NT2/D1 (cell line): ENCODE measurements at regions not wholly inside any gene's neighbourhood (a gene's known extent, or its start where the extent isn't known, plus 50 kb on each side); places are given as distances from the start of the nearest gene placed in this dataset.

Experiments used
- SUZ12 ChIP-seq: IDR thresholded peaks from 2 replicates; pipeline ENCODE4 v1.6.1; 2011; ENCODE audit not compliant: insufficient read length, insufficient read depth; ENCODE audit errors: extremely low read depth
- YY1 ChIP-seq: IDR thresholded peaks from 2 replicates; pipeline ENCODE4 v1.6.1; 2011; ENCODE audit not compliant: insufficient read length, insufficient read depth
- ZNF274 ChIP-seq: IDR thresholded peaks from 2 replicates; pipeline ENCODE4 v1.6.1; 2011; ENCODE audit warnings: mild to moderate bottlenecking, low read depth, low read length

- TF ChIP-seq ZNF274 (no peak), SUZ12 (no peak), YY1 (no peak)
Measured at GRCh38 chr17:77757561-77757898, 201.0 kb upstream of the TNRC6C start.
